ENCODE measurements at regions not wholly inside any gene's neighbourhood (a gene's known extent, or its start where the extent isn't known, plus 50 kb on each side); places are given as distances from the start of the nearest gene placed in this dataset.

- Histone ChIP-seq H3K4me3 (ENCODE audit: low read length in 2 of 2) (no peak overlapping the region), H3K9me3 (ENCODE audit: control insufficient read depth in 2 of 2, insufficient read depth in 1 of 2, low read length in 1 of 2) (no peaks in the 10 kb centered on the region), H3K4me1 (ENCODE audit: control insufficient read depth in 2 of 2, insufficient read depth in 2 of 2, low read length in 2 of 2) (no peaks in the 10 kb centered on the region), H3K27me3 (ENCODE audit: control insufficient read depth in 2 of 2, insufficient read depth in 1 of 2, low read length in 1 of 2) (no peaks in the 10 kb centered on the region), H3K27ac (ENCODE audit: low read depth in 1 of 2, low read length in 1 of 2) (no peak overlapping the region), H3K36me3 (ENCODE audit: control insufficient read depth in 2 of 2, insufficient read depth in 2 of 2, low read length in 1 of 2) (no peaks in the 10 kb centered on the region)
- 95% methylated on average over 5 of the region's 5 CpGs for WGBS
- no peak for DNase-seq (ENCODE audit: low read depth in 6 of 9, low spot score in 9 of 9)
Observed at GRCh38 chr7:15007507-15007906, 105.0 kb upstream of the DGKB start.

- no peaks in the 10 kb centered on the region for H3K36me3 ChIP-seq (ENCODE audit: control insufficient read depth in 2 of 2, insufficient read depth in 2 of 2, low read length in 1 of 2)
- no peak overlapping the region for H3K4me3 ChIP-seq (ENCODE audit: low read length in 2 of 2)
- no peaks in the 10 kb centered on the region for H3K4me1 ChIP-seq (ENCODE audit: control insufficient read depth in 2 of 2, insufficient read depth in 2 of 2, low read length in 2 of 2)
- WGBS = 92% methylated on average over 5 of the region's 5 CpGs
- DNase-seq (ENCODE audit: low read depth in 6 of 9, low spot score in 9 of 9) = no peak
- H3K27me3 ChIP-seq (ENCODE audit: control insufficient read depth in 2 of 2, insufficient read depth in 1 of 2, low read length in 1 of 2) = no peaks in the 10 kb centered on the region
- H3K27ac ChIP-seq (ENCODE audit: low read depth in 1 of 2, low read length in 1 of 2) = no peak overlapping the region
- H3K9me3 ChIP-seq (ENCODE audit: control insufficient read depth in 2 of 2, insufficient read depth in 1 of 2, low read length in 1 of 2) = no peaks in the 10 kb centered on the region
Observed at GRCh38 chr7:15005672-15006071, 103.1 kb upstream of the DGKB start.

GRCh38 chr7:15000157-15000556, 97.6 kb upstream of the DGKB start:
- no peaks in the 10 kb centered on the region for H3K9me3 ChIP-seq (ENCODE audit: control insufficient read depth in 2 of 2, insufficient read depth in 1 of 2, low read length in 1 of 2)

GRCh38 chr7:14999331-14999730, 96.8 kb upstream of the DGKB start:
- H3K27ac ChIP-seq (ENCODE audit: low read depth in 1 of 2, low read length in 1 of 2) = no peak overlapping the region
- no peaks in the 10 kb centered on the region for H3K4me1 ChIP-seq (ENCODE audit: control insufficient read depth in 2 of 2, insufficient read depth in 2 of 2, low read length in 2 of 2)
- DNase-seq (ENCODE audit: low read depth in 6 of 9, low spot score in 9 of 9) = no peak
- 79% methylated on average over 2 of the region's 2 CpGs for WGBS
- H3K9me3 ChIP-seq (ENCODE audit: control insufficient read depth in 2 of 2, insufficient read depth in 1 of 2, low read length in 1 of 2) = no peaks in the 10 kb centered on the region
- no peaks in the 10 kb centered on the region for H3K36me3 ChIP-seq (ENCODE audit: control insufficient read depth in 2 of 2, insufficient read depth in 2 of 2, low read length in 1 of 2)
- no peak overlapping the region for H3K4me3 ChIP-seq (ENCODE audit: low read length in 2 of 2)
- H3K27me3 ChIP-seq (ENCODE audit: control insufficient read depth in 2 of 2, insufficient read depth in 1 of 2, low read length in 1 of 2) = no peaks in the 10 kb centered on the region

More at GRCh38 chr7:15000157-15000556, 97.6 kb upstream of the DGKB start:
- Histone ChIP-seq H3K36me3 (ENCODE audit: control insufficient read depth in 2 of 2, insufficient read depth in 2 of 2, low read length in 1 of 2) (no peaks in the 10 kb centered on the region), H3K4me3 (ENCODE audit: low read length in 2 of 2) (no peak overlapping the region), H3K27ac (ENCODE audit: low read depth in 1 of 2, low read length in 1 of 2) (no peak overlapping the region), H3K27me3 (ENCODE audit: control insufficient read depth in 2 of 2, insufficient read depth in 1 of 2, low read length in 1 of 2) (no peaks in the 10 kb centered on the region), H3K4me1 (ENCODE audit: control insufficient read depth in 2 of 2, insufficient read depth in 2 of 2, low read length in 2 of 2) (no peaks in the 10 kb centered on the region)
- DNase-seq (ENCODE audit: low read depth in 6 of 9, low spot score in 9 of 9) = no peak
- WGBS = 72% methylated on average over 1 of the region's 1 CpG

- no peaks in the 10 kb centered on the region for H3K4me1 ChIP-seq (ENCODE audit: control insufficient read depth in 2 of 2, insufficient read depth in 2 of 2, low read length in 2 of 2)
- 92% methylated on average over 2 of the region's 2 CpGs for WGBS
- no peaks in the 10 kb centered on the region for H3K9me3 ChIP-seq (ENCODE audit: control insufficient read depth in 2 of 2, insufficient read depth in 1 of 2, low read length in 1 of 2)
Observed at GRCh38 chr7:14995774-14996173, 93.2 kb upstream of the DGKB start.

GRCh38 chr7:14988941-14989340, 86.4 kb upstream of the DGKB start:
- H3K36me3 ChIP-seq (ENCODE audit: control insufficient read depth in 2 of 2, insufficient read depth in 2 of 2, low read length in 1 of 2) = no peaks in the 10 kb centered on the region
- 89% methylated on average over 2 of the region's 2 CpGs for WGBS
- no peak overlapping the region for H3K27ac ChIP-seq (ENCODE audit: low read depth in 1 of 2, low read length in 1 of 2)
- no peaks in the 10 kb centered on the region for H3K9me3 ChIP-seq (ENCODE audit: control insufficient read depth in 2 of 2, insufficient read depth in 1 of 2, low read length in 1 of 2)
- no peaks in the 10 kb centered on the region for H3K27me3 ChIP-seq (ENCODE audit: control insufficient read depth in 2 of 2, insufficient read depth in 1 of 2, low read length in 1 of 2)
- no peak for DNase-seq (ENCODE audit: low read depth in 6 of 9, low spot score in 9 of 9)
- no peaks in the 10 kb centered on the region for H3K4me1 ChIP-seq (ENCODE audit: control insufficient read depth in 2 of 2, insufficient read depth in 2 of 2, low read length in 2 of 2)
- H3K4me3 ChIP-seq (ENCODE audit: low read length in 2 of 2) = no peak overlapping the region

More at GRCh38 chr7:14995774-14996173, 93.2 kb upstream of the DGKB start:
- no peak for DNase-seq (ENCODE audit: low read depth in 6 of 9, low spot score in 9 of 9)
- no peak overlapping the region for H3K27ac ChIP-seq (ENCODE audit: low read depth in 1 of 2, low read length in 1 of 2)
- H3K4me3 ChIP-seq (ENCODE audit: low read length in 2 of 2) = no peak overlapping the region
- no peaks in the 10 kb centered on the region for H3K27me3 ChIP-seq (ENCODE audit: control insufficient read depth in 2 of 2, insufficient read depth in 1 of 2, low read length in 1 of 2)
- H3K36me3 ChIP-seq (ENCODE audit: control insufficient read depth in 2 of 2, insufficient read depth in 2 of 2, low read length in 1 of 2) = no peaks in the 10 kb centered on the region

DNA sequence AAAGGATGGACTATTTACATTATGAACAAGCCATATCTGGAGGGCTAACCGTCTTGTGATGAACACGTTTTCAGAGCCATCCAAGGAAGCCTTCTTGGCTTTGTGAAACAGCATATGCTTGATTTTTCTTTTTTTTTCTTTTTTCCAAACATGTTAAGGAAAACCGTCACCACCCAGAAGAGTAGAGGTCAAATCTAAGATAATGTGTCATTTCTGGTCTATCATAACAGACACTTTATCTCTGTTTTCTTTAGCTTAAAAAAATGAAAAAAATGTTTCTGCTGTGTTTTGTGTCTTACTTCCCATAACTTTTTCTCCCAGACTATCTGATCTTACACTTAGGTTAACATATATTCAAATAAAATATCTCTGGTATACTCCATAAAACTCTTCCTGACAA, 76.1 kb upstream of the DGKB start:
- WGBS = 91% methylated on average over 3 of the region's 3 CpGs

DNA sequence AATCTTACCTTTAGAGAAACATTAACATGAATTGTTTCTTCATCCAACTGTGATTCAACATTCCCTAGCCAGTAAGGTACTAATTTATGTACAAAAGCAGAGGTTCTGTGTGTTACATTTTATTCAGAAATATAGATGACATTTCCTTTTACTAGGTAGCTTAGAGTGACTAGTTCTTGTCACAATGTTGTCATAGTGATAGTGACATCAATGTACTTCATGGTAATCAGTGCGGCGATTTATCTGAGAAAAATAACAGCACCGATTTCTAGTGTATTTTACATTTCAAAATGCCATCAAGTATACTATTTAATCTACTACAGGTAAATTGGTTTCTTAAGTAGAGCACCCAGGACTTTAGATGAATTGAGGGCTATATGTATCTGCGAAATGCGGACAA, 72.1 kb upstream of the DGKB start:
- Histone ChIP-seq H3K4me3 (ENCODE audit: low read length in 2 of 2) (no peak overlapping the region), H3K27me3 (ENCODE audit: control insufficient read depth in 2 of 2, insufficient read depth in 1 of 2, low read length in 1 of 2) (no peaks in the 10 kb centered on the region)
- WGBS = 97% methylated on average over 5 of the region's 5 CpGs

More for the DNA sequence above, 76.1 kb upstream of the DGKB start:
- no peaks in the 10 kb centered on the region for H3K9me3 ChIP-seq (ENCODE audit: control insufficient read depth in 2 of 2, insufficient read depth in 1 of 2, low read length in 1 of 2)
- no peaks in the 10 kb centered on the region for H3K27me3 ChIP-seq (ENCODE audit: control insufficient read depth in 2 of 2, insufficient read depth in 1 of 2, low read length in 1 of 2)
- no peak overlapping the region for H3K27ac ChIP-seq (ENCODE audit: low read depth in 1 of 2, low read length in 1 of 2)
- no peaks in the 10 kb centered on the region for H3K36me3 ChIP-seq (ENCODE audit: control insufficient read depth in 2 of 2, insufficient read depth in 2 of 2, low read length in 1 of 2)
- H3K4me3 ChIP-seq (ENCODE audit: low read length in 2 of 2) = no peak overlapping the region
- H3K4me1 ChIP-seq (ENCODE audit: control insufficient read depth in 2 of 2, insufficient read depth in 2 of 2, low read length in 2 of 2) = no peaks in the 10 kb centered on the region
- no peak for DNase-seq (ENCODE audit: low read depth in 6 of 9, low spot score in 9 of 9)

GRCh38 chr7:14973712-14974428, 71.3 kb upstream of the DGKB start:
- H3K27ac ChIP-seq (ENCODE audit: low read depth in 1 of 2, low read length in 1 of 2) = no peak overlapping the region
- no peak overlapping the region for H3K4me3 ChIP-seq (ENCODE audit: low read length in 2 of 2)
- no peaks in the 10 kb centered on the region for H3K4me1 ChIP-seq (ENCODE audit: control insufficient read depth in 2 of 2, insufficient read depth in 2 of 2, low read length in 2 of 2)
- H3K27me3 ChIP-seq (ENCODE audit: control insufficient read depth in 2 of 2, insufficient read depth in 1 of 2, low read length in 1 of 2) = no peaks in the 10 kb centered on the region
- WGBS = 91% methylated on average over 3 of the region's 3 CpGs
- no peaks in the 10 kb centered on the region for H3K9me3 ChIP-seq (ENCODE audit: control insufficient read depth in 2 of 2, insufficient read depth in 1 of 2, low read length in 1 of 2)
- no peaks in the 10 kb centered on the region for H3K36me3 ChIP-seq (ENCODE audit: control insufficient read depth in 2 of 2, insufficient read depth in 2 of 2, low read length in 1 of 2)
- no peak for DNase-seq (ENCODE audit: low read depth in 6 of 9, low spot score in 9 of 9)

More for the DNA sequence above, 72.1 kb upstream of the DGKB start:
- no peak overlapping the region for H3K27ac ChIP-seq (ENCODE audit: low read depth in 1 of 2, low read length in 1 of 2)
- no peaks in the 10 kb centered on the region for H3K9me3 ChIP-seq (ENCODE audit: control insufficient read depth in 2 of 2, insufficient read depth in 1 of 2, low read length in 1 of 2)
- H3K36me3 ChIP-seq (ENCODE audit: control insufficient read depth in 2 of 2, insufficient read depth in 2 of 2, low read length in 1 of 2) = no peaks in the 10 kb centered on the region
- no peak for DNase-seq (ENCODE audit: low read depth in 6 of 9, low spot score in 9 of 9)
- H3K4me1 ChIP-seq (ENCODE audit: control insufficient read depth in 2 of 2, insufficient read depth in 2 of 2, low read length in 2 of 2) = no peaks in the 10 kb centered on the region

Data from thymus (tissue), 11 donors.